Parathyroid adenoma (tissue), 2 donors: ENCODE measurements at regions not wholly inside any gene's neighbourhood (a gene's known extent, or its start where the extent isn't known, plus 50 kb on each side); places are given as distances from the start of the nearest gene placed in this dataset.

Source experiments
- H2AFZ ChIP-seq: fragments of 300-600 bp; sonication (generic); one replicate; pipeline ENCODE4 v1.7.0; 2017; ENCODE audit warnings: antibody characterized with exemption, mild to moderate bottlenecking
- H3K27ac ChIP-seq: fragments of 300-600 bp; sonication (generic); one replicate; pipeline ENCODE4 v1.7.0; 2017
- H3K27me3 ChIP-seq: fragments of 300-600 bp; sonication (generic); one replicate; pipeline ENCODE4 v1.7.0; 2017; ENCODE audit warnings: low read length; ENCODE audit not compliant: control insufficient read depth, insufficient read depth
- H3K36me3 ChIP-seq: fragments of 300-600 bp; sonication (generic); one replicate; pipeline ENCODE4 v1.7.0; 2017; ENCODE audit warnings: low read length; ENCODE audit not compliant: control insufficient read depth, insufficient read depth
- H3K4me1 ChIP-seq: fragments of 300-600 bp; sonication (generic); one replicate; pipeline ENCODE4 v1.7.0; 2017; ENCODE audit warnings: control low read depth
- H3K4me2 ChIP-seq: fragments of 300-600 bp; sonication (generic); one replicate; pipeline ENCODE4 v1.7.0; 2017; ENCODE audit warnings: low read length
- H3K4me3 ChIP-seq: fragments of 300-600 bp; sonication (generic); one replicate; pipeline ENCODE4 v1.7.0; 2017; ENCODE audit warnings: low read depth, low read length
- H3K79me2 ChIP-seq: fragments of 300-600 bp; sonication (generic); one replicate; pipeline ENCODE4 v1.7.0; 2017; ENCODE audit warnings: control low read depth
- H3K9ac ChIP-seq: fragments of 300-600 bp; sonication (generic); one replicate; pipeline ENCODE4 v1.7.0; 2017; ENCODE audit warnings: mild to moderate bottlenecking
- H3K9me3 ChIP-seq: fragments of 300-600 bp; sonication (generic); one replicate; pipeline ENCODE4 v1.7.0; 2017; ENCODE audit warnings: low read length; ENCODE audit not compliant: control insufficient read depth
- TF ChIP-seq, protein P1 (sequence below): fragments of 300-600 bp; sonication (generic); IDR thresholded peaks from one replicate; pipeline ENCODE4 v1.7.0; 2017; ENCODE audit warnings: antibody characterized with exemption, mild to moderate bottlenecking
- donor health status: primary hyperparathyroidism.

DNA sequence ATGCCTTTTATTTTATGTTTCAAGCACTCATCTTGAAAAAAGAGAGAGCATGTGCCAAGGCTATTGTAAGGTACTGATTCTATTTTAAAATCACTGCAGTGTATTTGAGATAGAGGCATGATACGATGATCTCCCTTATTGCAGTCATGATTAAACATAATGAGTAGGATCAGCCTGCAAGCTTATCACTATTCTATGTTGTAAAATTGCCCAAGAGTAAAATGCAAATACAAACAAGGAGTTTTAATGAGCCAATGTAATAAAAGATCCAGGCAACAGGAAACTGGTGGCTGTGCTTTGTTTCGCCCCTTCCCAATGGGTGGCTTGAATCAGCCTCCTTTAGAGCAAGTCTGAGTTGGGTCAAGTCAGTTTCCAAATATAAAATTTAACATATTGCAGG is 116.4 kb upstream of the RBMS1 start:
- Histone ChIP-seq H3K9ac (no peak overlapping the region), H3K4me3 (no peak overlapping the region), H3K27ac (no peak overlapping the region), H3K4me2 (no peak overlapping the region), H3K79me2 (no peaks in the 10 kb centered on the region), H3K27me3 (no peaks in the 10 kb centered on the region), H2AFZ (no peak overlapping the region), H3K9me3 (no peaks in the 10 kb centered on the region), H3K4me1 (no peaks in the 10 kb centered on the region), H3K36me3 (no peaks in the 10 kb centered on the region)
- TF ChIP-seq, protein P1, sequence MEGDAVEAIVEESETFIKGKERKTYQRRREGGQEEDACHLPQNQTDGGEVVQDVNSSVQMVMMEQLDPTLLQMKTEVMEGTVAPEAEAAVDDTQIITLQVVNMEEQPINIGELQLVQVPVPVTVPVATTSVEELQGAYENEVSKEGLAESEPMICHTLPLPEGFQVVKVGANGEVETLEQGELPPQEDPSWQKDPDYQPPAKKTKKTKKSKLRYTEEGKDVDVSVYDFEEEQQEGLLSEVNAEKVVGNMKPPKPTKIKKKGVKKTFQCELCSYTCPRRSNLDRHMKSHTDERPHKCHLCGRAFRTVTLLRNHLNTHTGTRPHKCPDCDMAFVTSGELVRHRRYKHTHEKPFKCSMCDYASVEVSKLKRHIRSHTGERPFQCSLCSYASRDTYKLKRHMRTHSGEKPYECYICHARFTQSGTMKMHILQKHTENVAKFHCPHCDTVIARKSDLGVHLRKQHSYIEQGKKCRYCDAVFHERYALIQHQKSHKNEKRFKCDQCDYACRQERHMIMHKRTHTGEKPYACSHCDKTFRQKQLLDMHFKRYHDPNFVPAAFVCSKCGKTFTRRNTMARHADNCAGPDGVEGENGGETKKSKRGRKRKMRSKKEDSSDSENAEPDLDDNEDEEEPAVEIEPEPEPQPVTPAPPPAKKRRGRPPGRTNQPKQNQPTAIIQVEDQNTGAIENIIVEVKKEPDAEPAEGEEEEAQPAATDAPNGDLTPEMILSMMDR = no peak

DNA sequence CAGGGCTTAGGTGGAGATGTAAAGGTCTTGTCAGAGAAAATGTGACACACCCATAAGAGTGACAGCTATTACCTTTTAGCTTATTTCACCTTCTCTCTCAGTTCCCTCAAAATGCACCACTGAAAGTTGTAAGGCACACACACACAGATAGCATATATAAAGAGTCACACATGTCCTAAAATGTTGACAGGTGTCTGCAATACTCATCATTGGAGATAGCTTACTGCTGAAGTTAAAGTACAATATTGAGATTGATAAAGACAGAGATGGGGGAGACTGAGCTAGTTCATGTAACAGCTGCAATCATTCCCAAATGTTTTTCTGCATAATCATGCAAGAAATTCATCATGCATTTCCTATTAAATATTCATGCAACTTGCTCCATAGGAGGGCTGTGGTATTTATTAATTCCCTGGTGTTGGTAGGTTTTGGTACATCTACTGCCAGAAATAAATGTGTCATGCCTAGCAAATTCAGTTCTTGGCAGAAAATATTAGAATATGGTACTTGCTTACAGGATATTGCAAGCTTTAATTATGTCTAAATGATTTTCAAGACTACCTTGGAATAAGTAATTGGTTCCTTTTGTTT is 118.8 kb upstream of the RBMS1 start:
- TF ChIP-seq, protein P1 = no peak
- Histone ChIP-seq H3K4me2 (no peak overlapping the region), H3K9ac (no peak overlapping the region), H3K36me3 (no peaks in the 10 kb centered on the region), H3K27ac (no peak overlapping the region), H3K4me3 (no peak overlapping the region), H2AFZ (no peak overlapping the region), H3K79me2 (no peaks in the 10 kb centered on the region), H3K4me1 (no peaks in the 10 kb centered on the region), H3K27me3 (no peaks in the 10 kb centered on the region), H3K9me3 (no peaks in the 10 kb centered on the region)

DNA sequence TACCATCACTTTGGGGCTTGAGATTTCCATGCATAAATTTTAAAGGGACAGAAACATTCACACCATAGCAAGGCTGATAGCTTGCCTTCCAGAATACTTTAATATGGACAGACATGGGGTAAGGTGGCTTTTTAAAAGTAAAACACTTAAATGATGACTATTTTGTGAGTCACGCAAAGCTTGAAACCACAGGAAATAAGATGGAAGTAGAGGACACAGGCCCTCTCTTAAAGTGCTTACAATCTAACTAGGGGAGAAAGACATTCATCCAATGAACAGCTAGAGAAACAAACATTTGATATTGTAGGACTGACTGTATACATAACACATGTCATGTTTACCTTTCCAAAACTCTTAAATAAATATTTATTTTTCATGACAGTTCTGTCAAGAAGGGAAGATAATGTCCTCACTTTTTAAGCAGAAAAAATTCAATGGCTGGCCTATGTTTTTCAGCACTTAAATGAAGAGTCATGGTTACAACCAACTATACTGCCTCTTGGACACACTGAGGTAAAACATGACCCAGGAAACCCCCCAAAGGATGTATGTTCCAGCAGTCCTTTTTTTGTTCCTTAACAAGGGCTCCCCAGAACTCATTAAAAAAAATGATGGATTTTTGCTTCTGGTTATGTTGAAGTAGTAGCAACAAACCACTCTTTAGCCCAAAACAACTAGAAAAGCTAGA is 120.0 kb upstream of the RBMS1 start:
- TF ChIP-seq, protein P1 = no peak
- no peak overlapping the region for H3K4me2 ChIP-seq
- no peak overlapping the region for H3K27ac ChIP-seq
- no peaks in the 10 kb centered on the region for H3K27me3 ChIP-seq
- H2AFZ ChIP-seq = no peak overlapping the region
- no peak overlapping the region for H3K4me3 ChIP-seq
- no peaks in the 10 kb centered on the region for H3K36me3 ChIP-seq
- H3K9me3 ChIP-seq = no peaks in the 10 kb centered on the region
- no peaks in the 10 kb centered on the region for H3K79me2 ChIP-seq
- H3K9ac ChIP-seq = no peak overlapping the region
- H3K4me1 ChIP-seq = no peaks in the 10 kb centered on the region

DNA sequence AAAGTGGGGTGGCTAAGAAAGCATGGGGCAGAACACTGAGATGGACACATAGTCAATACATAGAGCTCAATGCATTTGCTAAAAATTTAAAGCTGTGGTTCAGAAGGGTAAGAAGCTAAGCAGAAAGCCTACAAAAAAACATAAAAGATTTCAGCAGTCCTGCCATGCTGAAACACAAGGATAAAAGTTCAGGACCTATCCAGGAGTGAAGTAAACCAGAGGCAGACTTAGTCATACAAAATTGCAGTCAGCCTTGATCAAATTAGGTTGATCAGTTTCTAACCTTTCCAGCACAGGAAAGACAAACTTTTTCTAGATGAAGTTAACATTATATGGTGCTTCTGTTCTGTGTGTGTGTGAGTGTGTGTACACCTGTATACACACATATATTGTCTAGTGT is 120.8 kb upstream of the RBMS1 start:
- H3K9me3 ChIP-seq = no peaks in the 10 kb centered on the region
- H3K9ac ChIP-seq = no peak overlapping the region
- no peak overlapping the region for H3K27ac ChIP-seq
- TF ChIP-seq, protein P1 = no peak
- H3K4me2 ChIP-seq = no peak overlapping the region
- no peaks in the 10 kb centered on the region for H3K36me3 ChIP-seq
- no peaks in the 10 kb centered on the region for H3K4me1 ChIP-seq
- no peak overlapping the region for H2AFZ ChIP-seq
- H3K27me3 ChIP-seq = no peaks in the 10 kb centered on the region
- H3K79me2 ChIP-seq = no peaks in the 10 kb centered on the region
- no peak overlapping the region for H3K4me3 ChIP-seq

DNA sequence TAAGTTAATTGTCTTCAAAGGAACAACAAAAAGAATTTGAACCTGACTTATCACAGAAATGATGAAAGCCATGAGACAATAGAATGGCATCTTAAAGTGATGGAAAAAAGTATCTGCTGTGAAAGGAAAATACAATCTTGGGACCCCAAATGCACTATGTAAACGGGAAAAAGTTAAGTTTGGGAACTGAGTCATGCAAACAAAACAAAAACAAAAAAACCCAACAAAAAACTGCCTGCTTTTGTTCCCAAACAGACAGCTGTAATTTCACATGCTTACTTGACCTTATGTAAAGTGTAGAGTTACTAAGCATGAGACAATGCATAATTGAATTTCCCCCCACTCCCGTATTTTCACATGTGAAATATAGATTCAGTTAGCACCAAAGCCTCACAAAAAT is 122.1 kb upstream of the RBMS1 start:
- Histone ChIP-seq H3K36me3 (no peaks in the 10 kb centered on the region), H3K4me1 (no peaks in the 10 kb centered on the region), H3K9me3 (no peaks in the 10 kb centered on the region), H2AFZ (no peak overlapping the region), H3K4me2 (no peak overlapping the region), H3K79me2 (no peaks in the 10 kb centered on the region), H3K4me3 (no peak overlapping the region), H3K9ac (no peak overlapping the region), H3K27me3 (no peaks in the 10 kb centered on the region), H3K27ac (no peak overlapping the region)
- TF ChIP-seq, protein P1 = no peak
